Fibroblast of the aortic adventitia (primary cell): ENCODE measurements at regions not wholly inside any gene's neighbourhood (a gene's known extent, or its start where the extent isn't known, plus 50 kb on each side); places are given as distances from the start of the nearest gene placed in this dataset.
A peak's percentile ranks its signal among the peaks of the same experiment; 100 is the strongest.
"Not testable (repeated sequence)": the region's sequence is repeated elsewhere in the genome, so short reads cannot be mapped to it uniquely, and the experiment has no call there.

Experiments used
- DNase-seq: peaks from one replicate; pipeline ENCODE4 v3.0.0-alpha.2; 2010; ENCODE audit warnings: low read depth
- H3K4me3 ChIP-seq: 2 replicates; pipeline ENCODE4 v1.5.1; 2011; ENCODE audit warnings: low read depth, mild to moderate bottlenecking, control low read depth, low read length, moderate library complexity
- TF ChIP-seq, protein P1 (sequence below): IDR thresholded peaks from 2 replicates; pipeline ENCODE4 v1.5.1; 2011; ENCODE audit warnings: mild to moderate bottlenecking, low read length, control low read depth, inconsistent platforms; ENCODE audit not compliant: insufficient read depth

DNA sequence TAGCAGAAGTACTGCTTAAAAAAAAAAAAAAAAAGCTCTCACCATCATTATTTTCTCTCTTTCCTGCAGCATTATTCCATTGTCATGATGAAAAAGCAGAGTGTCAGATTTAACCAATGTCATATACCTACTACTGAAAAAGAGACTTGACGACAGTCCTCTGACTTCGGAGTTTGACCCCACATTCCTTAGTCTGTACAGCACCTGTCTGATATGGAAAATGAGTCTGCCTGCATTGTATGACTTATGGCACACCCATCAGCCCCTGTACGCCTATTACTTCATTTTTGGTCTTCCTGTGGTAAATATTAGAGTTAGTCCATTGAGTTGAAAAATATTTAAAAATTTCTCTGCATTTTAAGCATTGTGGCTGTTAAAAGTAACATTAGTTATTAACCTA is 54.5 kb upstream of the NOX4 start:
- DNase-seq = no peak
- TF ChIP-seq, protein P1, sequence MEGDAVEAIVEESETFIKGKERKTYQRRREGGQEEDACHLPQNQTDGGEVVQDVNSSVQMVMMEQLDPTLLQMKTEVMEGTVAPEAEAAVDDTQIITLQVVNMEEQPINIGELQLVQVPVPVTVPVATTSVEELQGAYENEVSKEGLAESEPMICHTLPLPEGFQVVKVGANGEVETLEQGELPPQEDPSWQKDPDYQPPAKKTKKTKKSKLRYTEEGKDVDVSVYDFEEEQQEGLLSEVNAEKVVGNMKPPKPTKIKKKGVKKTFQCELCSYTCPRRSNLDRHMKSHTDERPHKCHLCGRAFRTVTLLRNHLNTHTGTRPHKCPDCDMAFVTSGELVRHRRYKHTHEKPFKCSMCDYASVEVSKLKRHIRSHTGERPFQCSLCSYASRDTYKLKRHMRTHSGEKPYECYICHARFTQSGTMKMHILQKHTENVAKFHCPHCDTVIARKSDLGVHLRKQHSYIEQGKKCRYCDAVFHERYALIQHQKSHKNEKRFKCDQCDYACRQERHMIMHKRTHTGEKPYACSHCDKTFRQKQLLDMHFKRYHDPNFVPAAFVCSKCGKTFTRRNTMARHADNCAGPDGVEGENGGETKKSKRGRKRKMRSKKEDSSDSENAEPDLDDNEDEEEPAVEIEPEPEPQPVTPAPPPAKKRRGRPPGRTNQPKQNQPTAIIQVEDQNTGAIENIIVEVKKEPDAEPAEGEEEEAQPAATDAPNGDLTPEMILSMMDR = no peak
- H3K4me3 ChIP-seq = no peak overlapping the region

DNA sequence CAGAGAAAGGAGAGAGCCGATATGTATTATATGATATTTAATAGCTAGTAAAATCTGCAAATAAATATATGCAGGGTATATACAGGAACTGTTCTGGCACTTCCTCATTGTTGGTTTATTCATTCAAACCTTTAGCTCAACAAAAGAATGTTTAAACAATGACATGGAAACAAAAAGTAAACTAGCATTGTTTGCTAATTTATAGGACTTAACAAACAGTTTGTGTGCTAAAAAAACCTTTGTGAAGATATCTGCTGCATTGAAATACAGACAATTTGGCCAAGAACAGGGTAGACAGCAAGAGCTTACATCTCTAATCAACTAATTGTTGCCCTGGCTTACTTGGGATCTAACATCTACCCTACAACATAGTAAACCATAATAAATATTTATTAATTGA is 64.6 kb upstream of the NOX4 start:
- not testable (repeated sequence) for H3K4me3 ChIP-seq, DNase-seq

DNA sequence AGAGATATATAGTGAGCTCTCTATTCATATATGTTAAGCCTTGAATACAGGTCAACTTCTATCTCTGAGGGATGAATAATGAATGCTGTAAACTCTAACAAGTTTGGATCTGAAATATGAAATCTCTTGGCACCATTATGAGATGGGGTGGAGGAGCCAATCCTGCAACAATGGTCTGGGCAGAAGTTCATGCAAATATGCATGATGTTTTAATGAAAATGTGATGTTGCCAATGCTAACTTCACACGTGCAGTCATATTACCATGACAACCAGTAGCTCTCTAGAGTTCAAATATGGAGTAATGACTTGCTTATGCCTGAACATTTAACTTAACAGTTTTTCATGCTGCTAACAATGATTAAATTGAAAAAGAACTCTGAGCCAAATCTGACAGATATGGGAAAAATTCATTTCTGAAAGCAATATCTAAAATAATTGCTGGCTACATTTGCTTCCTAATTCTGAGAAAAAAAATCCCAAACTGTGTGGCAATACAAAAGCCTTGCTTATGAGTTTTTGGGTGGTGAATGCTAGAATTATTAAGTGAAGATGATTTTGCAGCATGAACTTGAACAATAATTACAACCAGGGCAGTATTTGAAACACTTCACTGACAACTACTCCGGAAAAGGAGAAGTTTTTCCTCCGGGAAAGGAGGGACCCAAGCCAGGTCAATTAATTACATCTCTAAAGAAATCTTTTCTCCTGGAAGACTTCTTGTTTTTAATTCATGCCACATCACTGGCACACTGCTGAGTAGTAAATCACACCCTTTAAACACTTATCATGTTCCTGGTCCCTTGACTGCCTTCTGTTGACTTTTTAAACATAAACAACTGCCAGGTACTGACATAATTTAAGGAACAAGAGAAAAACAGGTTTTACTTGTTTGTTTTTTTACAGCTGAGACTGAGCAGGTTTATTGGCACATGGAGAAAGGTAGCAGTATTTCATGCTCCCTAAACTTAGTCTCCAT is 65.8 kb upstream of the NOX4 start:
- peak; percentile 2 for DNase-seq
- H3K4me3 ChIP-seq = not testable (repeated sequence)

- DNase-seq, H3K4me3 ChIP-seq: not testable (repeated sequence)
Measured at GRCh38 chr11:89560598-89560997, 69.4 kb upstream of the NOX4 start.

- not testable (repeated sequence) for DNase-seq, H3K4me3 ChIP-seq
Measured at GRCh38 chr11:89562731-89563130, 71.6 kb upstream of the NOX4 start.

DNA sequence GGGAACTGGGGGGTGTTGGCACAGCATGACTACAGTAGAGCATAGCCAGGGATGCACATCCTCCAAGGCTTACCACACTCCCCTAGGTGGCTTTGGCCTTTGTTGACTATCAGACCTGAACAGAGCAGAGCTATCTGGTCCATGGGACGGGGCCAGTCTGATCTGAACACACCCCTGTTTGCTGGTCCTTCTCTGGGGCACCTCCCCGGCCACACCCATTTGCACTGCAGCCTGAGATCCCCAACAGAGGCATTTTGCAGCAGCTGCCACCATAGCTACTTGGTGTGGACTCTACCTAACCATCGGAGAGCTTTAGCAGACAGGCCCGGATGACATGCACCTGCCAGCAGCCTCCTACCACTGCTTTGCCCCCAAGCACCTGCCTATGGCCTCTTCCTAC is 75.8 kb upstream of the NOX4 start:
- TF ChIP-seq, protein P1 = no peak
- H3K4me3 ChIP-seq = no peak overlapping the region
- DNase-seq = no peak

- H3K4me3 ChIP-seq, DNase-seq: not testable (repeated sequence)
Measured at GRCh38 chr11:89569387-89569786, 78.2 kb upstream of the NOX4 start.

DNA sequence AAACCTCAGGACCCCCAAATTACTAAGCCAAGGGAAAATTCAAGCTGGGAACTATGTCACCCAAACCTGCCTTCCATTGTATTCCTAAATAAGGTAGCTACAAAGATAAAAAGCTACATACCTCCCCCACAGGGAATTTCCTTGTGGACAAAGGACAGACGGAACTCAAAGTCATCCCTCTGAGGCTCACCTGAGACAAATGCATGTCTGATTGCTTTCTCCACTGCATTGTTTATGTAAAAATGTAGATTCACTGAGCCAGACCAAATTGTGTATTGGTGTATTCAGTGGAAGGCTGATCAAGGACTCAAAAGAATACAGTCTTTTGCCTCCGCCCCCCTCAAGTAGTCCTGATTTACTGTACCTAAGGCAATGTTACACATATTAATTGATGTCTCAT is 80.5 kb upstream of the NOX4 start:
- not testable (repeated sequence) for DNase-seq

DNA sequence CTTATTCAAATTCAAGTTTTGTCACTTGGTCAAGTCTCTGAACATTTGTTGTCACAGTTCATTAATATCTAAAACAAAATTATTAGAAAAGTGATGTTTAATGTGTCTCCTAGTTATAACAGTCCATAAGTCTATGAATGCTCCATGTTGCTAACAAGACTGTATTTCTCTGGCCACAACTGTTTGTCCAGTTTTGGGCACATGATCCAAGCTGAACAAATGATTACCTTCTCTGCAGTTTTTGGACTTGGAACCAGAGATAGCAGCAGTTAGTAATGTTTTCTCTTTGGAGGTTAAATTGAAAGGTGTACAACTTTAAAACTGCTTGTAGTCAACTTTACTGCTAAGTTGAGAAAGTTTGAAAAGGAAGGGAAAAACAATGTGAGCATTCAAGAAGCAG is 84.7 kb upstream of the NOX4 start:
- H3K4me3 ChIP-seq, DNase-seq: not testable (repeated sequence)

More for the DNA sequence above, 80.5 kb upstream of the NOX4 start:
- not testable (repeated sequence) for H3K4me3 ChIP-seq

GRCh38 chr11:89577428-89577827 is 86.3 kb upstream of the NOX4 start:
- H3K4me3 ChIP-seq, DNase-seq: not testable (repeated sequence)

DNA sequence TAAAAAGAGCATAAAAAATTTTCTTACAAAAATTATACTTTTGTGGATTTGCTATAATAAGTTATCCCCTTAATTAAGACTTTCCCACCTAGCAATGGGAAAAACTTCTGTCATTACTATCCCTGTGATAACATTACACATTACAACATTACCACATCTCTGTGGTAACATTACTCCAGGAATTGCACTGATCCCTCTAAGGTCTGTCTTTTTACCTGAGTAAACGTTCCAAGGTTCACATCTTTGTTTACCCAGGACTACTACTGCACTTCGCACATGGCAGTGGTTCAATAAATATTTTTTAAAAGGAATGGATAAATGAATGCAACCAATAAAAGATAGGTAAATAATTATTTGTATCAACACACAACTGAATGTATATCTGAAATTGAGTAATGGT is 92.4 kb upstream of the NOX4 start:
- TF ChIP-seq, protein P1 = no peak
- H3K4me3 ChIP-seq = no peak overlapping the region
- no peak for DNase-seq

GRCh38 chr11:89585046-89585445 is 93.9 kb upstream of the NOX4 start:
- not testable (repeated sequence) for DNase-seq

GRCh38 chr11:89585471-89585870 is 94.3 kb upstream of the NOX4 start:
- peak; percentile 4 for DNase-seq
- H3K4me3 ChIP-seq = not testable (repeated sequence)

More at GRCh38 chr11:89585046-89585445, 93.9 kb upstream of the NOX4 start:
- not testable (repeated sequence) for H3K4me3 ChIP-seq

- not testable (repeated sequence) for DNase-seq, H3K4me3 ChIP-seq
Measured at GRCh38 chr11:89589413-89589812, 98.2 kb upstream of the NOX4 start.

GRCh38 chr11:89590008-89590632 is 98.9 kb upstream of the NOX4 start:
- not testable (repeated sequence) for H3K4me3 ChIP-seq
- peak; percentile 13 for DNase-seq

DNA sequence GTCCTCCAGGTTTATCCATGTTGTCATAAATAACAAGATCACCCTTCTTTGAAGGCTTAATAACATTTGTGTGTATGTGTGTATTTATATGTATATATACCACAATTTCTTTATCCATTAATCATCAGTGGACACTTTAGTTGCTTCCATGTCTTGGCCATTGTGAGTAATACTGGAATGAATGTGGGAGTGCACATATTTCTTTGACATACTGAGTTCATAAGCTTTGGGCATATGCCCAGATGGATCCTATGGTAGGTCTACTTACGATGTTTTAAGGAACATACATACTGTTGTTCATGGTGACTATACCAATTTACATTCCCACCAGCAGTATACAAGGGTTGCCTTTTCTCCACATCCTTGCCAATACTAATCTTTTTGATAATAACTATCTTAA is 108.8 kb upstream of the TRIM77 start:
- DNase-seq = peak; percentile 33

More for the DNA sequence above, 108.8 kb upstream of the TRIM77 start:
- H3K4me3 ChIP-seq = not testable (repeated sequence)
